ENCODE measurements at regions not wholly inside any gene's neighbourhood (a gene's known extent, or its start where the extent isn't known, plus 50 kb on each side); places are given as distances from the start of the nearest gene placed in this dataset.

GRCh38 chr3:8441969-8442559 is 59.6 kb upstream of the LMCD1 start:
- DNase-seq: peak; percentile 47

GRCh38 chr3:8442993-8443650 is 58.5 kb upstream of the LMCD1 start:
- no peak for DNase-seq

- peak; percentile 85 for DNase-seq
Observed at GRCh38 chr3:8443829-8444791, 57.5 kb upstream of the LMCD1 start.

- DNase-seq: no peak
Observed at GRCh38 chr3:8444883-8445282, 56.7 kb upstream of the LMCD1 start.

- no peak for DNase-seq
Observed at GRCh38 chr3:8445861-8446260, 55.8 kb upstream of the LMCD1 start.

- no peak for DNase-seq
Observed at GRCh38 chr3:8446845-8447244, 54.8 kb upstream of the LMCD1 start.

- no peak for DNase-seq
Observed at GRCh38 chr3:8450618-8451017, 51.0 kb upstream of the LMCD1 start.

- no peak for DNase-seq
Observed at GRCh38 chr3:8451696-8452095, 49.9 kb upstream of the LMCD1 start.

All from SHP77 treated with DMSO at 0.1 percent for 48 hours (cell line).